Activated naive CD8-positive, alpha-beta T cell treated with anti-CD3 and anti-CD28 coated beads for 36 hours (primary cell): ENCODE measurements at regions not wholly inside any gene's neighbourhood (a gene's known extent, or its start where the extent isn't known, plus 50 kb on each side); places are given as distances from the start of the nearest gene placed in this dataset.
"Not testable (repeated sequence)": the region's sequence is repeated elsewhere in the genome, so short reads cannot be mapped to it uniquely, and the experiment has no call there.

ENCODE experiments used
- DNase-seq: peaks from one replicate; pipeline ENCODE4 v3.0.0; 2021
- H3K27ac Mint-ChIP-seq: one replicate; pipeline ENCODE4 v1.8.0; 2022; ENCODE audit warnings: mild to moderate bottlenecking, moderate library complexity, mixed read lengths
- H3K27me3 Mint-ChIP-seq: one replicate; pipeline ENCODE4 v1.8.0; 2022; ENCODE audit warnings: mild to moderate bottlenecking, mixed read lengths
- H3K36me3 Mint-ChIP-seq: one replicate; pipeline ENCODE4 v1.8.0; 2021; ENCODE audit warnings: mild to moderate bottlenecking, mixed read lengths
- H3K4me1 Mint-ChIP-seq: one replicate; pipeline ENCODE4 v1.8.0; 2021; ENCODE audit warnings: mixed read lengths
- H3K4me3 Mint-ChIP-seq: one replicate; pipeline ENCODE4 v1.8.0; 2022; ENCODE audit warnings: mild to moderate bottlenecking, moderate library complexity, mixed read lengths
- H3K9me3 Mint-ChIP-seq: one replicate; pipeline ENCODE4 v1.8.0; 2022; ENCODE audit warnings: mixed read lengths

DNA sequence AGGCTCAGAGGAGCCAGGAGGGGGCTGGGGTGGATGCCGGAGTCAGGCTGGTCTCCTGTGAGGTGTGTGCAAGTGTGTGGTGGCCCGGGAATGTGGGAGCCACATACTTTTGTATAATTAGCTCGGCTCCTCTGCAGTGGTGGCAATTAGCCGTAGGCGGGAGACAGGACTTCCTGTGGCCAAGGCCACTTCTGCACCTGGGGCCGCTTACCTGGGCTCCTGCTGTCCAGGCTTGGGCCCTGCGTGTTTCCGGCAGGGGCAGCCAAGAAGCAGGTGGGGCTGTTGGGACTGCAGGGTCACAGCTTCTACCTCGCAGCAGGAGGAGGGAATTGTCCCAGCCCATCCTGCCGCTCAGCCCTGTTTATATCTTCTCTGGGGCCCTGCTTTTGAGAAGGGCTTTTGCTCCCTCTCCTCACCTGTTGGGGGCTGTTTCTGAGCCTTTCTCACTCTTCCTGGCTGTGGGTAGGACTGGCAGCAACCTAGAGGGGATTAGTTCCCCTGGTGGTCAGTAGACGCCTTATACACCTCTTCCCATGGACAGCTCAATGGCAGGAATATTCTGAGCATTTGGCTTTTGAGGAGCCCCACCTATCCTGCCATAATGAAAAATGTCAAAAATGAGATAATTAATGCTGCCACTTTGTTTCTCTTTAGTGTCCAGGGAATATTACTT, 145.4 kb upstream of the PITX1 start:
- Mint-ChIP-seq H3K27ac (no peak overlapping the region), H3K4me3 (no peak overlapping the region), H3K4me1 (no peaks in the 10 kb centered on the region), H3K9me3 (no peaks in the 10 kb centered on the region), H3K27me3 (peaks cover 4% of the 10 kb centered on the region), H3K36me3 (no peaks in the 10 kb centered on the region)
- DNase-seq, result no peak

GRCh38 chr5:135178476-135179155, 144.6 kb upstream of the PITX1 start:
- Mint-ChIP-seq H3K4me3 (no peak overlapping the region), H3K4me1 (no peaks in the 10 kb centered on the region), H3K9me3 (no peaks in the 10 kb centered on the region), H3K27ac (no peak overlapping the region), H3K27me3 (peaks cover 4% of the 10 kb centered on the region), H3K36me3 (no peaks in the 10 kb centered on the region)
- DNase-seq, result no peak

DNA sequence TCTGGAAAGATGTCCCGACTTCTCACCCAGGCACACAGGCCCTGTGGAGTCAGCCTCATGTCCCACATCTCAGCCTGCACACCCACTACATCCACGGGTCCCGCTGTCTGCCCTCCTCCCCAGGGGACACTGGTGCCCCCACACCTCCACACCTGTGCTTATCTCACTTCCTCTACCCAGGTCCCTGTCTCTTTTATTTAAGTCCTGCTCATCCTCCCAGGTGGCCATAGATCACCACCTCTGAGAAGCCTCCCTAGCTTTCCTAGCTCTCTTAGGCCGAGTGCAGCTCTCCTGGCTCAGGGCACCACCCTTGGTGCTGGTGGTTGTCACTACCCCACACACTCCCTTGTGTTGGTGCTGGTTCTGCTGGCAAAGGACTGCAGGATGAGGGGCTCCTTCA, 143.6 kb upstream of the PITX1 start:
- Mint-ChIP-seq H3K27me3 (peaks cover 10% of the 10 kb centered on the region), H3K9me3 (no peaks in the 10 kb centered on the region), H3K27ac (no peak overlapping the region), H3K36me3 (no peaks in the 10 kb centered on the region), H3K4me1 (no peaks in the 10 kb centered on the region), H3K4me3 (no peak overlapping the region)
- no peak for DNase-seq

DNA sequence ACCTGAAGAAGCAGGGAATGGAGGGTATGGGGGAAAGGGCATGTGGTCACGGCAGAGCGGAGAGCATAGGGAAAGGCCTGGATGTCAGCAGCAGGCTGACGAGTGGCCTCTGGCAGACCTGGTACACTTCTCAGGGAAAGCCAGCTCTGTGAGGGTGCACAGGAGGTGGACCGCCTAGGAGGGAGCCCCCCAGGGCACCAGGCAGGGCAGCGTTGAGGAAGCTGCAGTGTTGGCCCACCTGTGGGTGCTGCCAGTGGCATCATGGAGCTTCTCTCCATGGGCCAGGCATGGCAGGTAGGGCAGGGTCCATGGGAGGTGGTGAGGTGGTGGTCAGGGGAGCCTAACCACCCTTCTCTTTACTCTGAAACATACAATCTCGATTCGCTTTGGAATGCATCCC, 143.0 kb upstream of the PITX1 start:
- Mint-ChIP-seq H3K36me3 (no peaks in the 10 kb centered on the region), H3K4me1 (no peaks in the 10 kb centered on the region), H3K27me3 (peaks cover 13% of the 10 kb centered on the region), H3K9me3 (no peaks in the 10 kb centered on the region), H3K27ac (no peak overlapping the region), H3K4me3 (no peak overlapping the region)
- DNase-seq, result no peak

DNA sequence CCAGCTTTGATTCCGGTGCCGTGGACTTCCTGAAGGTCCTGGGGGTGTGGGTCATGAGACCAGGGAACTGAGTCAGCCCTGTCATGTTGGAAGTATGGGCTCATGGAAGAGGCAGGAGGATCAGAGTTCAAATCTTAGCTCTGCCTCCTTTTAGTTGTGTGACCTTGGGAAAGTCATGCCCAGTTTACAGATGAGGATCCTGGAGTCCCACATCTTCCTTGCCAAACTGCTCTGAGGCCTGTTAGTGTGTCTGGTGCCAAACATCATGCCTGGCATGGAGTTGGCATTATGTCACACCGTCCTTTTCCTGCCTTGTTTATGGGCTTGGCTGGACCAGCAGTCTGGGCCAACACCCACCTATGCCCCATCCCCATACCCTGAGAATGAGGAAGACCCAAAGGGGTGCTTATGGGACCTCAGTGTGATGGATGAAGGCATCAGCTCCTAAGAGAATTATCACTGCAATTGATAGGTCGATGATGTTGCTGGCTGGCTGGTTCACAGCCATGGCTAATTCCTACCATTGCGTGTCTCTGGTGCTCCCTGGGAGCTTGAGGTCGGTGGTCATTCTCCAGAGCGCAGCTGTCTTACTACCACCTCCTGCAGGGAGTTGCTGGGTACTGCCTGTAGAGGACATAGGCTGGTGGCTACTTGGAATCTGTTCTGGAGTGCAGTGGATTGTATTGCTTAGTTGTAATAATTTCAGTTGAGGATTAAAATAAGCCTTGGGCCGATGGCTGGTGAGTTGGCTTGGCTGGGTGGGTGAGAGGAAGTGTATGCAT, 140.5 kb upstream of the PITX1 start:
- H3K36me3 Mint-ChIP-seq, result no peaks in the 10 kb centered on the region
- H3K27me3 Mint-ChIP-seq, result peaks cover 17% of the 10 kb centered on the region
- no peak overlapping the region for H3K4me3 Mint-ChIP-seq
- DNase-seq, result no peak
- no peaks in the 10 kb centered on the region for H3K9me3 Mint-ChIP-seq
- no peak overlapping the region for H3K27ac Mint-ChIP-seq
- H3K4me1 Mint-ChIP-seq, result no peaks in the 10 kb centered on the region

- no peaks in the 10 kb centered on the region for H3K9me3 Mint-ChIP-seq
- no peaks in the 10 kb centered on the region for H3K36me3 Mint-ChIP-seq
- H3K4me1 Mint-ChIP-seq, result no peaks in the 10 kb centered on the region
- H3K27me3 Mint-ChIP-seq, result peaks cover 19% of the 10 kb centered on the region
- H3K4me3 Mint-ChIP-seq, result no peak overlapping the region
- H3K27ac Mint-ChIP-seq, result no peak overlapping the region
- DNase-seq, result no peak
Measured at GRCh38 chr5:135173662-135174290, 139.7 kb upstream of the PITX1 start.

GRCh38 chr5:135172718-135173117, 138.7 kb upstream of the PITX1 start:
- H3K4me3 Mint-ChIP-seq, result no peak overlapping the region

GRCh38 chr5:135171336-135171735, 137.3 kb upstream of the PITX1 start:
- Mint-ChIP-seq H3K4me1 (no peaks in the 10 kb centered on the region), H3K36me3 (no peaks in the 10 kb centered on the region)

More at GRCh38 chr5:135172718-135173117, 138.7 kb upstream of the PITX1 start:
- no peaks in the 10 kb centered on the region for H3K4me1 Mint-ChIP-seq
- H3K36me3 Mint-ChIP-seq, result no peaks in the 10 kb centered on the region
- H3K9me3 Mint-ChIP-seq, result no peaks in the 10 kb centered on the region
- H3K27me3 Mint-ChIP-seq, result peaks cover 29% of the 10 kb centered on the region
- no peak overlapping the region for H3K27ac Mint-ChIP-seq
- no peak for DNase-seq

DNA sequence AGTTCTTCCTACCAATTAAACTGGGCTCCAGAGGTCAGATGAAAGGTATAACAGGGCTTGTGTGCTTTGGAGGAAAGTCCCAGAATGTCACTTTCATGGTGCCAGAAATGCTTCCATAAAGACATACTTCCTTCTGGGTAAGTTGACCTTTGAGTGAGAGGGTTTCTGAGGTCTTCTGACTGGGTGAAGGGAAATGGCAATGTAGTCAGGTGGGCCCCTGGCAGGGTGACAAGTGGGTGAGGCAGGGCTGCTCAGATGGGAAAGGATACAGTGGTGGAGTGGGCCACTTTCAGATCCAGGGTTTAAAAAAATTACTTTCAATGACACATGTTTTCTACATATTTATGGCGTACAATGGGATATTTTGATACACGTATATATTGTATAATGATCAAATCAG, 136.5 kb upstream of the PITX1 start:
- DNase-seq, result no peak
- Mint-ChIP-seq H3K27ac (no peak overlapping the region), H3K27me3 (peaks cover 32% of the 10 kb centered on the region), H3K36me3 (no peaks in the 10 kb centered on the region), H3K4me1 (no peaks in the 10 kb centered on the region), H3K9me3 (no peaks in the 10 kb centered on the region), H3K4me3 (no peak overlapping the region)

More at GRCh38 chr5:135171336-135171735, 137.3 kb upstream of the PITX1 start:
- no peaks in the 10 kb centered on the region for H3K9me3 Mint-ChIP-seq
- DNase-seq, result no peak
- peaks cover 32% of the 10 kb centered on the region for H3K27me3 Mint-ChIP-seq
- H3K4me3 Mint-ChIP-seq, result no peak overlapping the region
- H3K27ac Mint-ChIP-seq, result no peak overlapping the region

GRCh38 chr5:135169753-135170152, 135.7 kb upstream of the PITX1 start:
- Mint-ChIP-seq H3K27me3 (peaks cover 32% of the 10 kb centered on the region), H3K9me3 (no peaks in the 10 kb centered on the region), H3K27ac (no peak overlapping the region), H3K4me3 (no peak overlapping the region), H3K36me3 (no peaks in the 10 kb centered on the region), H3K4me1 (no peaks in the 10 kb centered on the region)
- no peak for DNase-seq

DNA sequence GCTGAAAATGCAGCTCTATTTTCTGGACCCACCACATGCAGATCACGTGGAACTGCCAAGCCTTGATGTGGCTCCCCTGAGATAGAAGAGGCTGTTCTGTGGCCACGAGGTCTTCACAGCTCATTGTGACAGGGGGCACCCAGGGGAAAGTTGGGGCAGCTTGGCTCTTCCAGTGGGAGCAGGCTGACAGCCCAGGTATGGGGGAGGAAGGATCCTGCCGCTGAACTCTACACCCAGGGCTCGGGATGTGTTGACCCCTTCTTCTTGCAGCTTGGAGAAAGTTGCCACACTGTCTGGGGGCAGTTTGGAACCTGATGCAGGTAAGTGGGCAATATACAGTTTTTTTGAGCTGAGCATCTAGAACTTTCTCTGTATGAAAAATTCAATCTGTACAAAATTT, 133.6 kb upstream of the PITX1 start:
- Mint-ChIP-seq H3K27me3 (peaks cover 38% of the 10 kb centered on the region), H3K9me3 (no peaks in the 10 kb centered on the region), H3K4me1 (no peaks in the 10 kb centered on the region), H3K36me3 (no peaks in the 10 kb centered on the region), H3K27ac (no peak overlapping the region), H3K4me3 (no peak overlapping the region)
- DNase-seq, result no peak

GRCh38 chr5:135164873-135165614, 131.0 kb upstream of the PITX1 start:
- not testable (repeated sequence) for H3K36me3 Mint-ChIP-seq, H3K4me3 Mint-ChIP-seq, H3K4me1 Mint-ChIP-seq, DNase-seq, H3K9me3 Mint-ChIP-seq, H3K27ac Mint-ChIP-seq
- H3K27me3 Mint-ChIP-seq, result peaks cover 37% of the 10 kb centered on the region

DNA sequence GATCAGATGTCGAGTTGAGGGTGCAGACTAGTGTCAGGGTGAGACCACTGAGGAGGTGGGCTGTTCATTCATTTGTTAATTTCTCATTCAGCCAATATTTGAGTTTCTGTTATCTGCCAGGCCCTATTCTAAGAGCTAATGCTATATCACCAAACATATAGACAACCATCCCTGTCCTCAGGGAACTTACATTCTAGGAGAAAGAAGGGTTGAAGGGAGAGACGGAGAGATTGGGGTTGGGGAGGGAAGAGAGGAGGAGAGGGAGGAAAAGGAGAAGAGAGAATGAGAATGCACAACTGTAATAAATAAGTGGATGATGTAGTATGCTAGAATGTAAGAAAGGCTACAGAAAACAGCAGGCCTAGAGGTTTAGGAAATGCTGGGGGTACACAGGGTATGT, 129.9 kb upstream of the PITX1 start:
- Mint-ChIP-seq H3K4me1 (no peaks in the 10 kb centered on the region), H3K27me3 (peaks cover 37% of the 10 kb centered on the region), H3K36me3 (no peaks in the 10 kb centered on the region), H3K27ac (no peak overlapping the region), H3K4me3 (no peak overlapping the region), H3K9me3 (peaks cover 13% of the 10 kb centered on the region)
- no peak for DNase-seq

- H3K27me3 Mint-ChIP-seq, result peaks cover 31% of the 10 kb centered on the region
- H3K9me3 Mint-ChIP-seq, result peaks cover 19% of the 10 kb centered on the region
- no peak overlapping the region for H3K27ac Mint-ChIP-seq
- H3K4me1 Mint-ChIP-seq, result no peaks in the 10 kb centered on the region
- H3K36me3 Mint-ChIP-seq, result no peaks in the 10 kb centered on the region
- H3K4me3 Mint-ChIP-seq, result no peak overlapping the region
- DNase-seq, result no peak
Measured at GRCh38 chr5:135163391-135163790, 129.4 kb upstream of the PITX1 start.
